BJ (cell line): ENCODE measurements at regions not wholly inside any gene's neighbourhood (a gene's known extent, or its start where the extent isn't known, plus 50 kb on each side); places are given as distances from the start of the nearest gene placed in this dataset.

ENCODE experiments used
- CTCF ChIA-PET: fragments of 350-600 bp; formaldehyde crosslinking; extraction: SDS; loops from one replicate; lab custom pipeline; 2021; ENCODE audit warnings: antibody characterized with exemption, inconsistent platforms; lab: Yijun Ruan, JAX
- POLR2A ChIA-PET: fragments of 300-600 bp; sonication (Branson Sonifier 250); formaldehyde crosslinking; extraction: SDS; loops from one replicate; lab custom pipeline; 2021; ENCODE audit warnings: antibody characterized with exemption; lab: Charles Lee
- DNase-seq: peaks from one replicate; pipeline ENCODE4 v3.0.0-alpha.2; 2011; ENCODE audit warnings: low read depth
- H3K27me3 ChIP-seq: 2 replicates; pipeline ENCODE4 v1.6.0; 2011; ENCODE audit warnings: low read length; ENCODE audit not compliant: control insufficient read depth, insufficient read depth
- H3K36me3 ChIP-seq: 2 replicates; pipeline ENCODE4 v1.5.1; 2011; ENCODE audit warnings: low read length; ENCODE audit not compliant: control insufficient read depth, insufficient read depth
- H3K4me3 ChIP-seq: 2 replicates; pipeline ENCODE4 v1.5.1; 2011; ENCODE audit warnings: low read depth, mild to moderate bottlenecking, control low read depth, low read length
- CTCF ChIP-seq: IDR thresholded peaks from 2 replicates; pipeline ENCODE4 v1.5.1; 2011; ENCODE audit warnings: low read depth, mild to moderate bottlenecking, control low read depth, inconsistent platforms, low read length, moderate library complexity; ENCODE audit not compliant: insufficient read depth

GRCh38 chr7:84669177-84669732, 474.7 kb upstream of the SEMA3A start:
- H3K4me3 ChIP-seq, result no peak overlapping the region
- H3K27me3 ChIP-seq, result no peaks in the 10 kb centered on the region
- ChIA-PET POLR2A (no interaction called here), CTCF (no interaction called here)
- no peak for TF ChIP-seq CTCF
- no peaks in the 10 kb centered on the region for H3K36me3 ChIP-seq
- DNase-seq, result no peak

GRCh38 chr7:84668116-84668515, 473.5 kb upstream of the SEMA3A start:
- no peak for TF ChIP-seq CTCF
- CTCF ChIA-PET, result interaction anchor here (1.2 kb wide), 1 partner anchor 11 kb away, joined by 4 read pairs; no protein-coding TSS in a partner anchor
- Histone ChIP-seq H3K27me3 (no peaks in the 10 kb centered on the region), H3K36me3 (no peaks in the 10 kb centered on the region), H3K4me3 (no peak overlapping the region)
- DNase-seq, result no peak
- POLR2A ChIA-PET, result no interaction called here

GRCh38 chr7:84666651-84667050, 472.1 kb upstream of the SEMA3A start:
- CTCF ChIA-PET, result no interaction called here
- Histone ChIP-seq H3K36me3 (no peaks in the 10 kb centered on the region), H3K4me3 (no peak overlapping the region), H3K27me3 (no peaks in the 10 kb centered on the region)
- POLR2A ChIA-PET, result no interaction called here
- no peak for DNase-seq
- TF ChIP-seq CTCF, result no peak

- no peaks in the 10 kb centered on the region for H3K36me3 ChIP-seq
- H3K4me3 ChIP-seq, result no peak overlapping the region
- ChIA-PET CTCF (no interaction called here), POLR2A (no interaction called here)
- no peaks in the 10 kb centered on the region for H3K27me3 ChIP-seq
- no peak for DNase-seq
- no peak for TF ChIP-seq CTCF
Observed at GRCh38 chr7:84665339-84665738, 470.8 kb upstream of the SEMA3A start.

GRCh38 chr7:84664626-84665025, 470.0 kb upstream of the SEMA3A start:
- no peak for DNase-seq
- POLR2A ChIA-PET, result no interaction called here
- CTCF ChIA-PET, result no interaction called here

More at GRCh38 chr7:84664626-84665025, 470.0 kb upstream of the SEMA3A start:
- Histone ChIP-seq H3K4me3 (no peak overlapping the region), H3K36me3 (no peaks in the 10 kb centered on the region), H3K27me3 (no peaks in the 10 kb centered on the region)
- no peak for TF ChIP-seq CTCF
